Embryonic facial prominence (tissue), 1 donor: ENCODE measurements at regions not wholly inside any gene's neighbourhood (a gene's known extent, or its start where the extent isn't known, plus 50 kb on each side); places are given as distances from the start of the nearest gene placed in this dataset.
A peak's percentile ranks its signal among the peaks of the same experiment; 100 is the strongest.

ENCODE experiments used
- DNase-seq: peaks from one replicate; pipeline ENCODE4 v3.0.0-alpha.2; 2016; ENCODE audit errors: extremely low spot score

GRCh38 chr14:100381395-100382105, 58.4 kb downstream of the SLC25A47 start:
- DNase-seq = no peak

GRCh38 chr14:100382106-100382455, 58.9 kb downstream of the SLC25A47 start:
- DNase-seq = no peak

GRCh38 chr14:100383727-100384158, 60.6 kb downstream of the SLC25A47 start:
- no peak for DNase-seq

GRCh38 chr14:100384277-100384676, 61.1 kb downstream of the SLC25A47 start:
- DNase-seq = no peak

GRCh38 chr14:100384819-100385813, 62.0 kb downstream of the SLC25A47 start:
- peak; percentile 58 for DNase-seq

GRCh38 chr14:100386121-100386520, 63.0 kb downstream of the SLC25A47 start:
- no peak for DNase-seq

GRCh38 chr14:100386846-100387245, 63.7 kb downstream of the SLC25A47 start:
- DNase-seq = no peak

GRCh38 chr14:100387450-100387849, 64.3 kb downstream of the SLC25A47 start:
- DNase-seq = no peak

GRCh38 chr14:100388103-100389054, 65.2 kb downstream of the SLC25A47 start:
- no peak for DNase-seq

- no peak for DNase-seq
Measured at GRCh38 chr14:100389497-100390104, 66.5 kb downstream of the SLC25A47 start.

- no peak for DNase-seq
Measured at GRCh38 chr14:100391173-100391572, 68.0 kb downstream of the SLC25A47 start.

- peak; percentile 58 for DNase-seq
Measured at GRCh38 chr14:100391724-100392123, 68.6 kb downstream of the SLC25A47 start.

GRCh38 chr14:100392356-100392755, 69.2 kb downstream of the SLC25A47 start:
- no peak for DNase-seq

- DNase-seq = no peak
Measured at GRCh38 chr14:100393362-100393761, 70.2 kb downstream of the SLC25A47 start.

GRCh38 chr14:100393906-100394732, 71.0 kb downstream of the SLC25A47 start:
- DNase-seq = no peak

- DNase-seq = no peak
Measured at GRCh38 chr14:100394886-100395672, 71.9 kb downstream of the SLC25A47 start.

GRCh38 chr14:100396266-100396795, 73.2 kb downstream of the SLC25A47 start:
- DNase-seq = no peak

GRCh38 chr14:100397005-100397404, 73.9 kb downstream of the SLC25A47 start:
- DNase-seq = no peak

GRCh38 chr14:100398044-100398443, 74.9 kb downstream of the SLC25A47 start:
- DNase-seq = no peak
